SU-DHL-6 (cell line): ENCODE measurements at regions not wholly inside any gene's neighbourhood (a gene's known extent, or its start where the extent isn't known, plus 50 kb on each side); places are given as distances from the start of the nearest gene placed in this dataset.

Experiments used
- H2AFZ ChIP-seq: fragments of 200-600 bp; sonication (generic); 2 replicates; pipeline ENCODE4 v1.6.1; 2014; ENCODE audit warnings: low read depth, mild to moderate bottlenecking, moderate library complexity, mixed read lengths, antibody characterized with exemption, low read length; ENCODE audit not compliant: severe bottlenecking
- H3F3A ChIP-seq: fragments of 200-600 bp; shearing (Covaris generic); 2 replicates; pipeline ENCODE4 v1.6.0; 2016; ENCODE audit warnings: antibody characterized with exemption, mild to moderate bottlenecking; ENCODE audit not compliant: insufficient read depth
- H3K27ac ChIP-seq: fragments of 200-600 bp; sonication (generic); 2 replicates; pipeline ENCODE4 v1.5.1; 2016; ENCODE audit warnings: low read depth, mild to moderate bottlenecking, low read length, moderate library complexity, mixed read lengths
- H3K27me3 ChIP-seq: fragments of 200-600 bp; sonication (generic), shearing (Covaris generic); 2 replicates; pipeline ENCODE4 v1.6.0; 2014; ENCODE audit warnings: mild to moderate bottlenecking, low read length
- H3K36me3 ChIP-seq: fragments of 200-600 bp; sonication (generic); 2 replicates; pipeline ENCODE4 v1.6.1; 2014; ENCODE audit warnings: mild to moderate bottlenecking, low read length, mixed read lengths
- H3K4me2 ChIP-seq: fragments of 300-600, 200-600 bp; shearing (Covaris generic), sonication (generic); 2 replicates; pipeline ENCODE4 v1.6.0; 2014; ENCODE audit warnings: low read length, low read depth, mild to moderate bottlenecking; ENCODE audit not compliant: poor library complexity, severe bottlenecking
- H3K4me3 ChIP-seq: fragments of 200-600 bp; sonication (generic); 2 replicates; pipeline ENCODE4 v1.5.1; 2014; ENCODE audit warnings: antibody characterized with exemption, low read length, mild to moderate bottlenecking, mixed read lengths; ENCODE audit not compliant: insufficient read depth, poor library complexity, severe bottlenecking
- H3K79me2 ChIP-seq: fragments of 200-600 bp; sonication (generic); 2 replicates; pipeline ENCODE4 v1.6.1; 2014; ENCODE audit warnings: mild to moderate bottlenecking, low read length, moderate library complexity; ENCODE audit not compliant: insufficient read depth
- H3K9ac ChIP-seq: fragments of 200-600 bp; sonication (generic); 2 replicates; pipeline ENCODE4 v1.7.0; 2014; ENCODE audit warnings: mild to moderate bottlenecking, low read length
- H3K9me2 ChIP-seq: fragments of 200-600 bp; sonication (generic); replicated peaks from 2 replicates; pipeline ENCODE4 v1.6.1; 2014; ENCODE audit warnings: low read length; ENCODE audit not compliant: insufficient read depth
- H3K9me3 ChIP-seq: fragments of 200-600 bp; sonication (generic); 2 replicates; pipeline ENCODE4 v1.6.1; 2014; ENCODE audit warnings: low read length, mixed read lengths; ENCODE audit not compliant: insufficient read depth
- H4K20me1 ChIP-seq: fragments of 200-600 bp; sonication (generic); 2 replicates; pipeline ENCODE4 v1.6.1; 2014; ENCODE audit warnings: low read depth, mild to moderate bottlenecking, antibody characterized with exemption, low read length, moderate library complexity, mixed read lengths
- EZH2phosphoT487 ChIP-seq: fragments of 200-600 bp; sonication (generic), shearing (Covaris generic); conservative IDR thresholded peaks from 2 replicates; pipeline ENCODE4 v1.6.1; 2018; ENCODE audit warnings: mild to moderate bottlenecking, antibody characterized with exemption, low read length, moderate library complexity, mixed read lengths
- TF ChIP-seq, protein P1 (sequence below): fragments of 200-600 bp; sonication (generic); IDR thresholded peaks from one replicate; pipeline ENCODE4 v1.5.1; 2017; ENCODE audit warnings: antibody characterized with exemption, mild to moderate bottlenecking, low read length, moderate library complexity; ENCODE audit not compliant: insufficient read depth, poor library complexity, severe bottlenecking

- no peaks in the 10 kb centered on the region for H3K27me3 ChIP-seq
- no peaks in the 10 kb centered on the region for H3K79me2 ChIP-seq
- H3K27ac ChIP-seq, result no peak overlapping the region
- TF ChIP-seq EZH2phosphoT487, result no peak
- no peaks in the 10 kb centered on the region for H3F3A ChIP-seq
- no peaks in the 10 kb centered on the region for H3K9me2 ChIP-seq
- H3K4me3 ChIP-seq, result no peak overlapping the region
- no peaks in the 10 kb centered on the region for H4K20me1 ChIP-seq
- H3K9me3 ChIP-seq, result no peaks in the 10 kb centered on the region
- H2AFZ ChIP-seq, result no peak overlapping the region
- no peaks in the 10 kb centered on the region for H3K36me3 ChIP-seq
- no peak overlapping the region for H3K9ac ChIP-seq
- no peak overlapping the region for H3K4me2 ChIP-seq
Measured at GRCh38 chr7:16121876-16122390, 299.4 kb downstream of the CRPPA start.

DNA sequence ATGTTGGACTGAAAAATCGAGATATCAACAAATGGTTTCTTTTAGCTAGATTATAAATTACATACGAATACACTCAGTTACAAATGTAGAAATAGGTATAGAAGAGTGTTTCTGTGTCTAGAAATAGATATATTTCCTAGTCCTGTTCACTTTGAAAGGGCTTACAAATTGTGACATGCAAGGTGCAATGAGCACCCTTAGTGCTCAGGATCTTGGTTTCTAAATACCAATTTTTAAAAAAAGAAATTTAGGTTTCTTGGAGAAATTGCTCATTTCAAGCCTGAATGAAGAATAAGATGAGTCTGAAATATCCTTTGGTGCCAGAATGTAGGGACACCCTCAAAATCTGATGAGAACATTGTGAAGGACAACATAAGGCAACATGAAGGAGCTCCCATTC is 306.0 kb downstream of the CRPPA start:
- Histone ChIP-seq H2AFZ (no peak overlapping the region), H3K27ac (no peak overlapping the region), H3K9me2 (no peaks in the 10 kb centered on the region), H3K9me3 (0 out of 2 replicates have a peak, but pooled peaks cover 2% of the 10 kb centered on the region), H3K27me3 (no peaks in the 10 kb centered on the region), H3K36me3 (no peaks in the 10 kb centered on the region), H4K20me1 (no peaks in the 10 kb centered on the region; the same call in 1 of the 2 replicates), H3K4me2 (no peak overlapping the region), H3K4me3 (no peak overlapping the region), H3K79me2 (no peaks in the 10 kb centered on the region), H3F3A (no peaks in the 10 kb centered on the region), H3K9ac (no peak overlapping the region)
- no peak for TF ChIP-seq EZH2phosphoT487
- TF ChIP-seq, protein P1, sequence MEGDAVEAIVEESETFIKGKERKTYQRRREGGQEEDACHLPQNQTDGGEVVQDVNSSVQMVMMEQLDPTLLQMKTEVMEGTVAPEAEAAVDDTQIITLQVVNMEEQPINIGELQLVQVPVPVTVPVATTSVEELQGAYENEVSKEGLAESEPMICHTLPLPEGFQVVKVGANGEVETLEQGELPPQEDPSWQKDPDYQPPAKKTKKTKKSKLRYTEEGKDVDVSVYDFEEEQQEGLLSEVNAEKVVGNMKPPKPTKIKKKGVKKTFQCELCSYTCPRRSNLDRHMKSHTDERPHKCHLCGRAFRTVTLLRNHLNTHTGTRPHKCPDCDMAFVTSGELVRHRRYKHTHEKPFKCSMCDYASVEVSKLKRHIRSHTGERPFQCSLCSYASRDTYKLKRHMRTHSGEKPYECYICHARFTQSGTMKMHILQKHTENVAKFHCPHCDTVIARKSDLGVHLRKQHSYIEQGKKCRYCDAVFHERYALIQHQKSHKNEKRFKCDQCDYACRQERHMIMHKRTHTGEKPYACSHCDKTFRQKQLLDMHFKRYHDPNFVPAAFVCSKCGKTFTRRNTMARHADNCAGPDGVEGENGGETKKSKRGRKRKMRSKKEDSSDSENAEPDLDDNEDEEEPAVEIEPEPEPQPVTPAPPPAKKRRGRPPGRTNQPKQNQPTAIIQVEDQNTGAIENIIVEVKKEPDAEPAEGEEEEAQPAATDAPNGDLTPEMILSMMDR, result no peak

DNA sequence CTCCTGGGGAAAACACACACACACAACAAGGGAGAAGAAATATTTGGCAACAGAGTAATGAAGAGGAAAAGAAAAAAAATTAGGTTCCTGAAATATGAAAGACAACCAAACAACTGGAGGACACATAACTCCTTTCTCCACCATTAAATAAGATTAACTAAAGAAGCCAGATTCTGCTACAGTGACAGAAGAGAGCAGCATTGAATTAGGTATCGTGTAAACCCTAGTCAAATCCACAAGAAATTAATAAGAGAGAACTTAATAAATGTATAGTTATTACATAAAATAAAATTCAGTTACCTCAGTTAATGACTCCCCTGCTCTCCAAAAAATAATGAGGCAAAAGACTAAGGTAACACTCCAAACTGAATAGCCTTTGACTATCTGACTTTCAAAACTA is 306.7 kb downstream of the CRPPA start:
- no peak overlapping the region for H2AFZ ChIP-seq
- 0 out of 2 replicates have a peak, but pooled peaks cover 7% of the 10 kb centered on the region for H3K9me3 ChIP-seq
- H3K27ac ChIP-seq, result no peak overlapping the region
- H4K20me1 ChIP-seq, result no peaks in the 10 kb centered on the region; the same call in 1 of the 2 replicates
- H3K27me3 ChIP-seq, result no peaks in the 10 kb centered on the region
- no peaks in the 10 kb centered on the region for H3K79me2 ChIP-seq
- H3K4me2 ChIP-seq, result no peak overlapping the region
- H3K4me3 ChIP-seq, result no peak overlapping the region
- no peaks in the 10 kb centered on the region for H3K36me3 ChIP-seq
- H3K9me2 ChIP-seq, result no peaks in the 10 kb centered on the region
- no peak overlapping the region for H3K9ac ChIP-seq
- no peak for TF ChIP-seq EZH2phosphoT487
- TF ChIP-seq, protein P1, result no peak
- H3F3A ChIP-seq, result no peaks in the 10 kb centered on the region

DNA sequence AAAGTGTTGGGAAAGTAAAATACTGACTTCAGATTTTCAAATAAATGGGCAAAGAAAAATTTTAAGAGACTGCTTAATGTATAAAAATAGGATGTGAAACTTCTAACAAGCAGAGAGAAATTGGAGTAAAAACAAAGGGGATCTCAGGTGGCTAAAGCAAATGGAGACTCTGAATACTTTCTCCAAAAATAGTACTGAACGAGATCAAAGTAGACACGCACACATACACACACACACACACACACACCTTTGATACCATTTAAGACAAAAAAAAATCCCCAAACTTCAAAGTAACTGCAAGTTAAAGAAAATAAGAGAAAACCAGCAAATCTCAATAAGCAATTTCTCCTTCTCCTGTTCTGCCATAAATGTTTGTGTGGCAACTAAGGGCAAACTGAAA is 307.3 kb downstream of the CRPPA start:
- H3K27me3 ChIP-seq, result no peaks in the 10 kb centered on the region
- TF ChIP-seq, protein P1, result no peak
- no peak overlapping the region for H3K27ac ChIP-seq
- no peak overlapping the region for H3K9ac ChIP-seq
- H2AFZ ChIP-seq, result no peak overlapping the region
- H3K79me2 ChIP-seq, result no peaks in the 10 kb centered on the region
- H3K4me2 ChIP-seq, result no peak overlapping the region
- H4K20me1 ChIP-seq, result no peaks in the 10 kb centered on the region; the same call in 1 of the 2 replicates
- 0 out of 2 replicates have a peak, but pooled peaks cover 7% of the 10 kb centered on the region for H3K9me3 ChIP-seq
- no peaks in the 10 kb centered on the region for H3K36me3 ChIP-seq
- no peaks in the 10 kb centered on the region for H3F3A ChIP-seq
- no peak overlapping the region for H3K4me3 ChIP-seq
- no peaks in the 10 kb centered on the region for H3K9me2 ChIP-seq
